ENCODE measurements at regions not wholly inside any gene's neighbourhood (a gene's known extent, or its start where the extent isn't known, plus 50 kb on each side); places are given as distances from the start of the nearest gene placed in this dataset.

DNA sequence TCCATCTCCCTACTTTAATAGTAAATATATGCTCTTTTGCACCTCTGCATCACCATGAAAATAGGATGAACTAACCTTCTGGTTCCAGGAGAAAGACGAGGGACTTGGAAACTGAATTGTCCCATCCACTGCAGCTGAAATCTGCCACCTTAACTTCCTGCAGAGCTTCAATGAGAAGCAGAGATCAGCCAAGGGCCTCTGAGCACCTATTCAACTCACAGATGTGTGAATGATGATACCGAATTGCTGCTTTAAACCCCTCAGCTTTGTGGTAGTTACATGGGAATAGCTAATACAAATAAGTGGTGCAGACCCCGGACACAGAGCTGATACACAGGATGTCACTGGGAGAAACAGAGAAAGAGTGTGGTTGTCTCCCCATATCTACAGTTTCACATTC is 616.8 kb downstream of the NCAM2 start:
- TF ChIP-seq, protein P1, sequence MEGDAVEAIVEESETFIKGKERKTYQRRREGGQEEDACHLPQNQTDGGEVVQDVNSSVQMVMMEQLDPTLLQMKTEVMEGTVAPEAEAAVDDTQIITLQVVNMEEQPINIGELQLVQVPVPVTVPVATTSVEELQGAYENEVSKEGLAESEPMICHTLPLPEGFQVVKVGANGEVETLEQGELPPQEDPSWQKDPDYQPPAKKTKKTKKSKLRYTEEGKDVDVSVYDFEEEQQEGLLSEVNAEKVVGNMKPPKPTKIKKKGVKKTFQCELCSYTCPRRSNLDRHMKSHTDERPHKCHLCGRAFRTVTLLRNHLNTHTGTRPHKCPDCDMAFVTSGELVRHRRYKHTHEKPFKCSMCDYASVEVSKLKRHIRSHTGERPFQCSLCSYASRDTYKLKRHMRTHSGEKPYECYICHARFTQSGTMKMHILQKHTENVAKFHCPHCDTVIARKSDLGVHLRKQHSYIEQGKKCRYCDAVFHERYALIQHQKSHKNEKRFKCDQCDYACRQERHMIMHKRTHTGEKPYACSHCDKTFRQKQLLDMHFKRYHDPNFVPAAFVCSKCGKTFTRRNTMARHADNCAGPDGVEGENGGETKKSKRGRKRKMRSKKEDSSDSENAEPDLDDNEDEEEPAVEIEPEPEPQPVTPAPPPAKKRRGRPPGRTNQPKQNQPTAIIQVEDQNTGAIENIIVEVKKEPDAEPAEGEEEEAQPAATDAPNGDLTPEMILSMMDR (IDR thresholded peaks at IDR 0.05) = no peak
- TF ChIP-seq EZH2 (IDR thresholded peaks at IDR 0.05) (no peak), EZH2phosphoT487 (IDR thresholded peaks at IDR 0.05) (no peak)

All from neural progenitor cell (in vitro differentiated cells).